BJ (cell line): ENCODE measurements at regions not wholly inside any gene's neighbourhood (a gene's known extent, or its start where the extent isn't known, plus 50 kb on each side); places are given as distances from the start of the nearest gene placed in this dataset.
"Not testable (repeated sequence)": the region's sequence is repeated elsewhere in the genome, so short reads cannot be mapped to it uniquely, and the experiment has no call there.

Experiments
- CTCF ChIA-PET: fragments of 350-600 bp; formaldehyde crosslinking; extraction: SDS; loops from one replicate; lab custom pipeline; 2021; ENCODE audit warnings: antibody characterized with exemption, inconsistent platforms; lab: Yijun Ruan, JAX
- POLR2A ChIA-PET: fragments of 300-600 bp; sonication (Branson Sonifier 250); formaldehyde crosslinking; extraction: SDS; loops from one replicate; lab custom pipeline; 2021; ENCODE audit warnings: antibody characterized with exemption; lab: Charles Lee
- DNase-seq: peaks from one replicate; pipeline ENCODE4 v3.0.0-alpha.2; 2011; ENCODE audit warnings: low read depth
- H3K27me3 ChIP-seq: 2 replicates; pipeline ENCODE4 v1.6.0; 2011; ENCODE audit warnings: low read length; ENCODE audit not compliant: control insufficient read depth, insufficient read depth
- H3K36me3 ChIP-seq: 2 replicates; pipeline ENCODE4 v1.5.1; 2011; ENCODE audit warnings: low read length; ENCODE audit not compliant: control insufficient read depth, insufficient read depth
- H3K4me3 ChIP-seq: 2 replicates; pipeline ENCODE4 v1.5.1; 2011; ENCODE audit warnings: low read depth, mild to moderate bottlenecking, control low read depth, low read length
- TF ChIP-seq, protein P1 (sequence below): IDR thresholded peaks from 2 replicates; pipeline ENCODE4 v1.5.1; 2011; ENCODE audit warnings: low read depth, mild to moderate bottlenecking, control low read depth, inconsistent platforms, low read length, moderate library complexity; ENCODE audit not compliant: insufficient read depth

- no peak for DNase-seq
- Histone ChIP-seq H3K4me3 (no peak overlapping the region), H3K27me3 (no peaks in the 10 kb centered on the region), H3K36me3 (no peaks in the 10 kb centered on the region)
- TF ChIP-seq, protein P1, sequence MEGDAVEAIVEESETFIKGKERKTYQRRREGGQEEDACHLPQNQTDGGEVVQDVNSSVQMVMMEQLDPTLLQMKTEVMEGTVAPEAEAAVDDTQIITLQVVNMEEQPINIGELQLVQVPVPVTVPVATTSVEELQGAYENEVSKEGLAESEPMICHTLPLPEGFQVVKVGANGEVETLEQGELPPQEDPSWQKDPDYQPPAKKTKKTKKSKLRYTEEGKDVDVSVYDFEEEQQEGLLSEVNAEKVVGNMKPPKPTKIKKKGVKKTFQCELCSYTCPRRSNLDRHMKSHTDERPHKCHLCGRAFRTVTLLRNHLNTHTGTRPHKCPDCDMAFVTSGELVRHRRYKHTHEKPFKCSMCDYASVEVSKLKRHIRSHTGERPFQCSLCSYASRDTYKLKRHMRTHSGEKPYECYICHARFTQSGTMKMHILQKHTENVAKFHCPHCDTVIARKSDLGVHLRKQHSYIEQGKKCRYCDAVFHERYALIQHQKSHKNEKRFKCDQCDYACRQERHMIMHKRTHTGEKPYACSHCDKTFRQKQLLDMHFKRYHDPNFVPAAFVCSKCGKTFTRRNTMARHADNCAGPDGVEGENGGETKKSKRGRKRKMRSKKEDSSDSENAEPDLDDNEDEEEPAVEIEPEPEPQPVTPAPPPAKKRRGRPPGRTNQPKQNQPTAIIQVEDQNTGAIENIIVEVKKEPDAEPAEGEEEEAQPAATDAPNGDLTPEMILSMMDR: peak; percentile 40
- ChIA-PET CTCF (interaction anchor here (1.0 to 1.3 kb wide), 2 partner anchors 12 to 182 kb away, joined by 3 read pairs; no protein-coding TSS in a partner anchor), POLR2A (no interaction called here)
These were observed 198.3 kb downstream of the RPS24 start for GRCh38 chr10:78231939-78232338.

DNA sequence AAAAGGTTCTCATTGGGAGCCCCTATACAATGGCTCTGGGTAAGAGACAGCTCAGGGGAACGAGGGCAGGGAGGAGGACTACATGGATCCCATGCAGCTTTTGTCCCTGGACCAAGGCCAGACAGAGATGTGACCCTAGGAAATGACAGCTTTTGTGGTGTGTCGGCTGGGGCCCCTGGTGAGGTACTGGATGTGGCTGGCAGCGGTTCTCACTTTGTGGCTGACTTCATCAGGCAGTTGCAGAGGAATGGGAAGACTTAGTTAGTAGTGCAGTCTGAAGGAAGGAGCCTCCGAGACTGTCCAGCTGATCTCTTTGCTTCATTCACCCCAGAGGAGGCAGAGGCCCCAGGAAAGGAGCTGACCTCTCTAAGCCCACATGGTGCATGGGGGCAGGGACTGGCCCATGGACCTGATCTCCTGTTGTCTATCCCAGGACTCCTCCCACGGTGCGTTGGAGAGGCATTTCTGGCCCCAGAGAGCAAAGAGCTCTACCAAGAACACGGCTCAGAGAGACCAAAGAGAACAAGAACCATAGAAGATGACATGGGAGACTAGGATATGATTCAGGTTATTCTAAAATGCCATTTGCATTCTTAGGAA, 202.9 kb downstream of the RPS24 start:
- POLR2A ChIA-PET: no interaction called here
- Histone ChIP-seq H3K4me3 (no peak overlapping the region), H3K27me3 (no peaks in the 10 kb centered on the region), H3K36me3 (no peaks in the 10 kb centered on the region)
- DNase-seq: no peak
- CTCF ChIA-PET: interaction anchor here (0.7 kb wide), 1 partner anchor 10 kb away, joined by 3 read pairs; no protein-coding TSS in a partner anchor
- TF ChIP-seq, protein P1: no peak

GRCh38 chr10:78237951-78238350, 204.3 kb downstream of the RPS24 start:
- POLR2A ChIA-PET, H3K36me3 ChIP-seq, H3K27me3 ChIP-seq, DNase-seq, H3K4me3 ChIP-seq: not testable (repeated sequence)
- CTCF ChIA-PET: interaction anchor here (0.7 kb wide), 1 partner anchor 420 kb away, joined by 3 read pairs; no protein-coding TSS in a partner anchor

GRCh38 chr10:78247266-78247665, 213.6 kb downstream of the RPS24 start:
- no peak for DNase-seq
- Histone ChIP-seq H3K36me3 (no peaks in the 10 kb centered on the region), H3K4me3 (no peak overlapping the region), H3K27me3 (no peaks in the 10 kb centered on the region)
- CTCF ChIA-PET: interaction anchor here (0.8 to 1.0 kb wide), 2 partner anchors 11 to 29 kb away, joined by 3 read pairs; no protein-coding TSS in a partner anchor
- TF ChIP-seq, protein P1: no peak
- POLR2A ChIA-PET: no interaction called here

- POLR2A ChIA-PET: no interaction called here
- Histone ChIP-seq H3K36me3 (no peaks in the 10 kb centered on the region), H3K4me3 (no peak overlapping the region), H3K27me3 (no peaks in the 10 kb centered on the region)
- CTCF ChIA-PET: interaction anchor here (0.8 kb wide), 1 partner anchor 29 kb away, joined by 3 read pairs; no protein-coding TSS in a partner anchor
- DNase-seq: no peak
- TF ChIP-seq, protein P1: no peak
These were observed 214.2 kb downstream of the RPS24 start for GRCh38 chr10:78247821-78248220.
